ENCODE measurements at regions not wholly inside any gene's neighbourhood (a gene's known extent, or its start where the extent isn't known, plus 50 kb on each side); places are given as distances from the start of the nearest gene placed in this dataset.

DNA sequence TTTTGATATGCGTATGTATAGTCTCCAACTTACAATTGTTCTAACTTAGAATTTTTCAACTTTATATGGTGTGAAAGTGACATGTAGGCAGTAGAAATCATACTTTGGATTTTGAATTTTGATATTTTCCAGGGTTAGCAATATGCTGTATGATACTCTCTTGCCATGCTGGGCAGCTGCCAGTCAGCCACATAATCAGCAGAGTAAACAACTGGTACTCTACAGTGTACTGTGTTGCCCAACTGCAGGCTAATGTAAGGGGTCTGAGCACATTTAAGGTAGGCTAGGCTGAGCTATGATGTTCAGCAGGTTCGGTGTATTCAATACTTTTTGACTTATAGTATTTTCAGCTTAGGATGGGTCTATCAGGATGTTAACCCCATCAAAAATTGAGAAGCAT lies 52.0 kb upstream of the RYK start:
- H3K27me3 Mint-ChIP-seq, result peaks cover 70% of the 10 kb centered on the region
- no peak for ATAC-seq
- no peaks in the 10 kb centered on the region for H3K36me3 Mint-ChIP-seq
- CTCF ChIA-PET, result interaction anchor here (2.0 to 4.0 kb wide), 4 partner anchors 90 to 172 kb away, joined by 5 to 18 read pairs (median 11); no protein-coding TSS in a partner anchor
- no peaks in the 10 kb centered on the region for H3K4me1 Mint-ChIP-seq
- H3K27ac Mint-ChIP-seq, result no peak overlapping the region
- H3K9me3 Mint-ChIP-seq (ENCODE audit: low read depth), result no peaks in the 10 kb centered on the region
- DNase-seq, result no peak
- no peak overlapping the region for H3K4me3 Mint-ChIP-seq

DNA sequence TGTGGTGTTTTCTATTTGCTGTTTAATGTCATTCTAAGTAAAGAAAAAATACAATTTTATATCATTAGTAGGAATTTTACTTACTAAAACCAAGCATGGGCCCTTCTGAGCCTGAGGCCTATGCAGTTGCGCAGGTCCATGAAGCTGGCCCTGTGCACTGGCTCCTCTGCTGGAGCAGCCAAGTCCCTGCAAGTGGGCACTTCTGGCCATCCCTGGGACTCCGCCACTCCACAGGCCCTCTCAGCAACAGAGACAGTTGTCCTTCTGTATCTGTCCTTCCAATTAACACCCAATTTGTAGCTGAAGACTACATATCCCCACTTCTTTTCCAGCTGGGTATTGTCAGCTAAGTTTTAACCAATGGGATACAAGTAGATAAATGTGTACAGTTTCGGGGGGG lies 49.9 kb upstream of the RYK start:
- no peak for DNase-seq
- H3K4me3 Mint-ChIP-seq, result no peak overlapping the region
- ATAC-seq, result no peak
- H3K9me3 Mint-ChIP-seq (ENCODE audit: low read depth), result peaks cover 6% of the 10 kb centered on the region
- H3K27me3 Mint-ChIP-seq, result peaks cover 65% of the 10 kb centered on the region
- no peaks in the 10 kb centered on the region for H3K4me1 Mint-ChIP-seq
- no peak overlapping the region for H3K27ac Mint-ChIP-seq
- H3K36me3 Mint-ChIP-seq, result peaks cover 5% of the 10 kb centered on the region
- CTCF ChIA-PET, result interaction anchor here (3.1 to 4.0 kb wide), 2 partner anchors 88 to 174 kb away, joined by 16 to 18 read pairs; no protein-coding TSS in a partner anchor

Data from activated CD8-positive, alpha-beta memory T cell treated with anti-CD3 and anti-CD28 coated beads, Interleukin-2, amount 10 ng/mL, durations not matched to agents 7 days and 5 days (primary cell).